SU-DHL-6 (cell line): ENCODE measurements at regions not wholly inside any gene's neighbourhood (a gene's known extent, or its start where the extent isn't known, plus 50 kb on each side); places are given as distances from the start of the nearest gene placed in this dataset.

ENCODE experiments used
- H2AFZ ChIP-seq: fragments of 200-600 bp; sonication (generic); 2 replicates; pipeline ENCODE4 v1.6.1; 2014; ENCODE audit warnings: low read depth, mild to moderate bottlenecking, moderate library complexity, mixed read lengths, antibody characterized with exemption, low read length; ENCODE audit not compliant: severe bottlenecking
- H3F3A ChIP-seq: fragments of 200-600 bp; shearing (Covaris generic); 2 replicates; pipeline ENCODE4 v1.6.0; 2016; ENCODE audit warnings: antibody characterized with exemption, mild to moderate bottlenecking; ENCODE audit not compliant: insufficient read depth
- H3K27ac ChIP-seq: fragments of 200-600 bp; sonication (generic); 2 replicates; pipeline ENCODE4 v1.5.1; 2016; ENCODE audit warnings: low read depth, mild to moderate bottlenecking, low read length, moderate library complexity, mixed read lengths
- H3K27me3 ChIP-seq: fragments of 200-600 bp; sonication (generic), shearing (Covaris generic); 2 replicates; pipeline ENCODE4 v1.6.0; 2014; ENCODE audit warnings: mild to moderate bottlenecking, low read length
- H3K36me3 ChIP-seq: fragments of 200-600 bp; sonication (generic); 2 replicates; pipeline ENCODE4 v1.6.1; 2014; ENCODE audit warnings: mild to moderate bottlenecking, low read length, mixed read lengths
- H3K4me2 ChIP-seq: fragments of 300-600, 200-600 bp; shearing (Covaris generic), sonication (generic); 2 replicates; pipeline ENCODE4 v1.6.0; 2014; ENCODE audit warnings: low read length, low read depth, mild to moderate bottlenecking; ENCODE audit not compliant: poor library complexity, severe bottlenecking
- H3K4me3 ChIP-seq: fragments of 200-600 bp; sonication (generic); 2 replicates; pipeline ENCODE4 v1.5.1; 2014; ENCODE audit warnings: antibody characterized with exemption, low read length, mild to moderate bottlenecking, mixed read lengths; ENCODE audit not compliant: insufficient read depth, poor library complexity, severe bottlenecking
- H3K79me2 ChIP-seq: fragments of 200-600 bp; sonication (generic); 2 replicates; pipeline ENCODE4 v1.6.1; 2014; ENCODE audit warnings: mild to moderate bottlenecking, low read length, moderate library complexity; ENCODE audit not compliant: insufficient read depth
- H3K9ac ChIP-seq: fragments of 200-600 bp; sonication (generic); 2 replicates; pipeline ENCODE4 v1.7.0; 2014; ENCODE audit warnings: mild to moderate bottlenecking, low read length
- H3K9me2 ChIP-seq: fragments of 200-600 bp; sonication (generic); replicated peaks from 2 replicates; pipeline ENCODE4 v1.6.1; 2014; ENCODE audit warnings: low read length; ENCODE audit not compliant: insufficient read depth
- H3K9me3 ChIP-seq: fragments of 200-600 bp; sonication (generic); 2 replicates; pipeline ENCODE4 v1.6.1; 2014; ENCODE audit warnings: low read length, mixed read lengths; ENCODE audit not compliant: insufficient read depth
- H4K20me1 ChIP-seq: fragments of 200-600 bp; sonication (generic); 2 replicates; pipeline ENCODE4 v1.6.1; 2014; ENCODE audit warnings: low read depth, mild to moderate bottlenecking, antibody characterized with exemption, low read length, moderate library complexity, mixed read lengths
- CTCF ChIP-seq: fragments of 200-600 bp; sonication (generic); IDR thresholded peaks from one replicate; pipeline ENCODE4 v1.5.1; 2017; ENCODE audit warnings: antibody characterized with exemption, mild to moderate bottlenecking, low read length, moderate library complexity; ENCODE audit not compliant: insufficient read depth, poor library complexity, severe bottlenecking
- EZH2phosphoT487 ChIP-seq: fragments of 200-600 bp; sonication (generic), shearing (Covaris generic); conservative IDR thresholded peaks from 2 replicates; pipeline ENCODE4 v1.6.1; 2018; ENCODE audit warnings: mild to moderate bottlenecking, antibody characterized with exemption, low read length, moderate library complexity, mixed read lengths

GRCh38 chr5:74290634-74291241 lies 349.8 kb downstream of the ENC1 start:
- Histone ChIP-seq H3K27me3 (no peaks in the 10 kb centered on the region), H3K4me3 (no peak overlapping the region), H3F3A (no peaks in the 10 kb centered on the region)

GRCh38 chr5:74289691-74290090 lies 350.8 kb downstream of the ENC1 start:
- H3K9ac ChIP-seq: no peak overlapping the region
- H3K4me3 ChIP-seq: no peak overlapping the region
- H4K20me1 ChIP-seq: no peaks in the 10 kb centered on the region
- no peaks in the 10 kb centered on the region for H3K36me3 ChIP-seq
- H3K9me2 ChIP-seq: no peaks in the 10 kb centered on the region
- H3K79me2 ChIP-seq: no peaks in the 10 kb centered on the region
- H3K27ac ChIP-seq: no peak overlapping the region
- TF ChIP-seq CTCF (no peak), EZH2phosphoT487 (no peak)
- no peaks in the 10 kb centered on the region for H3K9me3 ChIP-seq
- H3F3A ChIP-seq: no peaks in the 10 kb centered on the region
- H3K4me2 ChIP-seq: no peak overlapping the region
- no peaks in the 10 kb centered on the region for H3K27me3 ChIP-seq
- H2AFZ ChIP-seq: no peak overlapping the region

More at GRCh38 chr5:74290634-74291241, 349.8 kb downstream of the ENC1 start:
- H3K9me3 ChIP-seq: no peaks in the 10 kb centered on the region
- no peaks in the 10 kb centered on the region for H3K79me2 ChIP-seq
- no peaks in the 10 kb centered on the region for H3K36me3 ChIP-seq
- TF ChIP-seq EZH2phosphoT487 (no peak), CTCF (no peak)
- H3K9me2 ChIP-seq: no peaks in the 10 kb centered on the region
- no peak overlapping the region for H3K27ac ChIP-seq
- H3K9ac ChIP-seq: no peak overlapping the region
- H4K20me1 ChIP-seq: no peaks in the 10 kb centered on the region
- H2AFZ ChIP-seq: no peak overlapping the region
- no peak overlapping the region for H3K4me2 ChIP-seq

- H2AFZ ChIP-seq: no peak overlapping the region
- no peaks in the 10 kb centered on the region for H3K36me3 ChIP-seq
- no peak overlapping the region for H3K27ac ChIP-seq
- no peak overlapping the region for H3K4me2 ChIP-seq
- H3K9me2 ChIP-seq: no peaks in the 10 kb centered on the region
- H3K9me3 ChIP-seq: no peaks in the 10 kb centered on the region
- H3K79me2 ChIP-seq: no peaks in the 10 kb centered on the region
- no peaks in the 10 kb centered on the region for H4K20me1 ChIP-seq
- no peaks in the 10 kb centered on the region for H3K27me3 ChIP-seq
- TF ChIP-seq CTCF (no peak), EZH2phosphoT487 (no peak)
- H3F3A ChIP-seq: no peaks in the 10 kb centered on the region
- H3K4me3 ChIP-seq: no peak overlapping the region
- no peak overlapping the region for H3K9ac ChIP-seq
Observed at GRCh38 chr5:74289238-74289637, 351.3 kb downstream of the ENC1 start.
